Ovary (tissue), 7 donors: ENCODE measurements at regions not wholly inside any gene's neighbourhood (a gene's known extent, or its start where the extent isn't known, plus 50 kb on each side); places are given as distances from the start of the nearest gene placed in this dataset.

ENCODE experiments used
- DNase-seq, 5 donors: peaks; one replicate each; pipeline ENCODE4 v3.0.0-alpha.2; 2019 to 2020
- H3K27ac ChIP-seq, 2 donors: fragments of 200-600 bp; one replicate each; pipeline versions ENCODE4 v1.5.1 to v1.8.0; 2019 to 2022
- H3K27me3 ChIP-seq: fragments of 200-600 bp; one replicate; pipeline ENCODE4 v1.8.0; 2022
- H3K36me3 ChIP-seq: fragments of 200-600 bp; sonication (generic); one replicate; pipeline ENCODE4 v1.5.1; 2019
- H3K4me1 ChIP-seq: one replicate; pipeline ENCODE4 v1.8.1; 2013; ENCODE audit warnings: mild to moderate bottlenecking, moderate library complexity; ENCODE audit not compliant: insufficient read depth
- H3K4me3 ChIP-seq: fragments of 200-600 bp; sonication (generic); one replicate; pipeline ENCODE4 v1.5.1; 2017
- H3K9me3 ChIP-seq, 2 donors: fragments of 200-600 bp in 1 of 2; sonication (generic) in 1 of 2; one replicate each; pipeline versions ENCODE4 v1.5.1 to v1.8.1; 2013 to 2019; ENCODE audit warnings: mild to moderate bottlenecking in 1 of 2, moderate library complexity in 1 of 2
- CTCF ChIP-seq, 3 donors: fragments of 450-650 bp in 2 of 3; fragments of 200-600 bp in 1 of 3; IDR thresholded peaks; one replicate each; pipeline versions ENCODE4 v1.5.1 to v1.8.0; 2016 to 2022; ENCODE audit warnings: antibody characterized with exemption in 3 of 3, mild to moderate bottlenecking in 1 of 3
- EP300 ChIP-seq: sonication (generic); formaldehyde crosslinking; IDR thresholded peaks from one replicate; pipeline ENCODE4 v1.6.1; 2017; ENCODE audit warnings: antibody characterized with exemption
- POLR2A ChIP-seq: fragments of 450-650 bp; IDR thresholded peaks from one replicate; pipeline ENCODE4 v1.6.1; 2017; ENCODE audit warnings: antibody characterized with exemption, mild to moderate bottlenecking, moderate library complexity
- WGBS, 3 donors: extraction: QIAGEN DNeasy Blood & Tissue Kit in 1 of 3; methylation state at CpG; one replicate each; pipeline versions ENCODE4 v1.1.5 to v1.1.7; 2013 to 2017; 5-methylcytosine and 5-hydroxymethylcytosine counted together
- intact Hi-C, 4 donors: fragments of 100-400 bp; cut with DNase I; formaldehyde crosslinking; loops; one replicate each; pipeline versions ENCODE4 v1.11.0 to v1.15.1; 2022 to 2023
- donor health status: DM: no; HTN: no; CAD: no; lungs with moderate emphysema.
- donor health status: DM: no; HTN: no; CAD: no.
- donor health status: Bipolar disorder and iron deficiency.
- donor health status: DM: no; HTN: no; CAD: no.
- donor health status: DM: yes; HTN: yes; CAD: no.

- intact Hi-C loops: no loop called here
- Histone ChIP-seq H3K27me3 (no peaks in the 10 kb centered on the region), H3K36me3 (no peaks in the 10 kb centered on the region), H3K4me3 (no peak overlapping the region), H3K27ac (no peak overlapping the region), H3K4me1 (no peaks in the 10 kb centered on the region), H3K9me3 (no peaks in the 10 kb centered on the region)
- 81 to 92% (median 91%) methylated on average over 4 of the region's 4 CpGs for WGBS, 3 donors
- no peak for DNase-seq
- TF ChIP-seq EP300 (no peak), POLR2A (no peak), CTCF (IDR thresholded peaks at IDR 0.05) (no peak)
Observed at GRCh38 chr5:97425511-97425910, 242.5 kb upstream of the RIOK2 start.

GRCh38 chr5:97427235-97427634, 244.2 kb upstream of the RIOK2 start:
- Histone ChIP-seq H3K9me3 (no peaks in the 10 kb centered on the region), H3K36me3 (no peaks in the 10 kb centered on the region), H3K4me1 (no peaks in the 10 kb centered on the region), H3K4me3 (no peak overlapping the region), H3K27me3 (no peaks in the 10 kb centered on the region), H3K27ac (no peak overlapping the region)
- intact Hi-C loops: no loop called here
- WGBS, 3 donors: 90 to 92% (median 91%) methylated on average over 2 of the region's 2 CpGs
- no peak for DNase-seq
- TF ChIP-seq EP300: no peak
- no peak for TF ChIP-seq CTCF (IDR thresholded peaks at IDR 0.05)
- no peak for TF ChIP-seq POLR2A

- Histone ChIP-seq H3K9me3 (no peaks in the 10 kb centered on the region), H3K36me3 (no peaks in the 10 kb centered on the region), H3K27ac (no peak overlapping the region), H3K27me3 (no peaks in the 10 kb centered on the region), H3K4me3 (no peak overlapping the region), H3K4me1 (no peaks in the 10 kb centered on the region)
- WGBS, 3 donors: 66 to 68% (median 67%) methylated on average over 4 of the region's 4 CpGs
- intact Hi-C loops: no loop called here
- TF ChIP-seq EP300: no peak
- TF ChIP-seq POLR2A: no peak
- TF ChIP-seq CTCF (IDR thresholded peaks at IDR 0.05): no peak
- no peak for DNase-seq
Observed at GRCh38 chr5:97434021-97434420, 251.0 kb upstream of the RIOK2 start.

GRCh38 chr5:97436405-97436804, 253.4 kb upstream of the RIOK2 start:
- DNase-seq: no peak
- TF ChIP-seq POLR2A (no peak), CTCF (IDR thresholded peaks at IDR 0.05) (no peak), EP300 (no peak)
- Histone ChIP-seq H3K9me3 (no peaks in the 10 kb centered on the region), H3K36me3 (no peaks in the 10 kb centered on the region), H3K4me1 (no peaks in the 10 kb centered on the region), H3K27ac (no peak overlapping the region), H3K27me3 (no peaks in the 10 kb centered on the region), H3K4me3 (no peak overlapping the region)
- intact Hi-C loops: no loop called here

- no peak for DNase-seq
- H3K36me3 ChIP-seq: no peaks in the 10 kb centered on the region
- H3K27me3 ChIP-seq: no peaks in the 10 kb centered on the region
- H3K4me1 ChIP-seq: no peaks in the 10 kb centered on the region
- no peak overlapping the region for H3K4me3 ChIP-seq
- H3K9me3 ChIP-seq: no peaks in the 10 kb centered on the region
- H3K27ac ChIP-seq: no peak overlapping the region
- WGBS, 3 donors: 76 to 90% (median 85%) methylated on average over 5 of the region's 5 CpGs
- TF ChIP-seq CTCF (IDR thresholded peaks at IDR 0.05): no peak
- TF ChIP-seq EP300: no peak
- TF ChIP-seq POLR2A: no peak
- intact Hi-C loops: no loop called here
Observed at GRCh38 chr5:97443740-97444139, 260.7 kb upstream of the RIOK2 start.
